GM20000 (cell line): ENCODE measurements at regions not wholly inside any gene's neighbourhood (a gene's known extent, or its start where the extent isn't known, plus 50 kb on each side); places are given as distances from the start of the nearest gene placed in this dataset.

Experiments
- DNase-seq: peaks from one replicate; pipeline ENCODE4 v3.0.0; 2012; ENCODE audit warnings: low spot score
- TF ChIP-seq, protein P1 (sequence below): IDR thresholded peaks from 2 replicates; pipeline ENCODE4 v1.5.1; 2012; ENCODE audit warnings: mild to moderate bottlenecking, control low read depth; ENCODE audit errors: extremely low read depth, missing control alignments

DNA sequence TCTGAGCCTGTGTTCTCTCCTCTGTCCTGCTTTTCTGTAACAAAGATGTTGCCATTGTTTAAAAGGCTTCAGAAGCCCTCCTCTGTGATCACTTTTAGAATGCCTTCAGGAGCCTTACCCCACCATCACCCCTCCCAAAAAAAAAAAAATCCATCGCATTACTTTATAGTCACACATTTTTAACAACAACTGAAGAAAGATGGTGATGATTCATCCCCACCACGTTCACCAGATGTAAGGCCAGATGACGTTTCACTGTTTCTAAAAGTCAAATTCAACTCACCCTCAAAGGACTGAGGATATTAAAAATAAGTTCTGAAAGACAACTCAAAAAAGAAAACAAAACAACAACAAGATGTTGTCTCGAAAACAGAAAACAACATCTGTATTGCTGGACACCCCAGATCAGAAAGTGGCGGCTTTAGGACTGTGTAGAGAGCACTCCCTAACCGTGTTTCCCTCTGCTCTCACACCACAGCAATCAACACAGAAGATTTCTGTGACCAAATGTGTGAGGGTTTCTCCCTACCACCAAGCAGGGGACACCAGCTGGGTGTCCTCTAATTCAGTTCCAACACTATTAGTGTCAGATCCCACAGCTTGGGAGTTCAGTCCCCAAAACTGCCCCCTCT, 61.9 kb upstream of the CREB1 start:
- TF ChIP-seq, protein P1, sequence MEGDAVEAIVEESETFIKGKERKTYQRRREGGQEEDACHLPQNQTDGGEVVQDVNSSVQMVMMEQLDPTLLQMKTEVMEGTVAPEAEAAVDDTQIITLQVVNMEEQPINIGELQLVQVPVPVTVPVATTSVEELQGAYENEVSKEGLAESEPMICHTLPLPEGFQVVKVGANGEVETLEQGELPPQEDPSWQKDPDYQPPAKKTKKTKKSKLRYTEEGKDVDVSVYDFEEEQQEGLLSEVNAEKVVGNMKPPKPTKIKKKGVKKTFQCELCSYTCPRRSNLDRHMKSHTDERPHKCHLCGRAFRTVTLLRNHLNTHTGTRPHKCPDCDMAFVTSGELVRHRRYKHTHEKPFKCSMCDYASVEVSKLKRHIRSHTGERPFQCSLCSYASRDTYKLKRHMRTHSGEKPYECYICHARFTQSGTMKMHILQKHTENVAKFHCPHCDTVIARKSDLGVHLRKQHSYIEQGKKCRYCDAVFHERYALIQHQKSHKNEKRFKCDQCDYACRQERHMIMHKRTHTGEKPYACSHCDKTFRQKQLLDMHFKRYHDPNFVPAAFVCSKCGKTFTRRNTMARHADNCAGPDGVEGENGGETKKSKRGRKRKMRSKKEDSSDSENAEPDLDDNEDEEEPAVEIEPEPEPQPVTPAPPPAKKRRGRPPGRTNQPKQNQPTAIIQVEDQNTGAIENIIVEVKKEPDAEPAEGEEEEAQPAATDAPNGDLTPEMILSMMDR, result no peak
- no peak for DNase-seq

DNA sequence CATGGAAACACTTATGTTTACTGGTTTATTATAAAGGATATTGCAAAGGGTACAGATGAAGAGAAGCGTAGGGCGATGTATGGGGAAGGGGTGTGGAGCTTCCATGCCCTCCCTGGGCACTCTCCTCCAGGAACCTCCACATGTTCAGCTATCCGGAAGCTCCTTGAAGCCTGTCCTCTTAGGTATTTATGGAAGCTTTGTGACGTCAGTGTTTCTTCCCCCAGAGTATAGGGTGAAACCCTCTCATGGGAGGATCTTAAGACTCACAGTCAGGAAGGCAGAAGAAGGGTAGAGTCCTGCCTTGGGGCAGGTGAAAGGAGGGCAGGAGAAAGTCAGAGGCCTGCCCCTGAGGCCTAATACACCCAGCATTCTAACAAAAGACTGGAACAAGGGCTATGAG, 61.3 kb upstream of the CREB1 start:
- no peak for DNase-seq
- TF ChIP-seq, protein P1, result no peak

GRCh38 chr2:207469451-207469850, 60.3 kb upstream of the CREB1 start:
- no peak for DNase-seq
- TF ChIP-seq, protein P1, result no peak

GRCh38 chr2:207469943-207470729, 59.6 kb upstream of the CREB1 start:
- DNase-seq, result no peak
- TF ChIP-seq, protein P1, result no peak

DNA sequence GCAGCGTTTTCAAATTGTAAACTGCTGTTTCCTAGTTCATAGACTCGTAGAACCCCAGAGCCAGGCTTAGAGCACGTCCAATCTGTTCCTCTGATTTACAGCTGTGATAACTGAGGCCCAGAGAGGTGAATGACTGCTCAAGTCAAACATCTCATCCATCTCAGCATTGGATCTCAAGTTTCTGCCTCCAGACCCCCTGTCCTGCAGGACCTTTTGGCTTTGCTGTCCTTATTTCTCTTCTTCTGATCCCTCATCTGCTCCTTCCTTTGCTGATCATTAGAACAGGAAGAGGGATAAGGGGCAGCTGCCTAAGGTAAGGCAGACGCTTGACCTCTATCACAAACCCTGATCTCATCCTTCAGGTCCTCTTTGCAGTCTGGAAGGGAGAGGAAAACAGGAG, 58.5 kb upstream of the CREB1 start:
- no peak for DNase-seq
- TF ChIP-seq, protein P1, result no peak

- no peak for DNase-seq
- TF ChIP-seq, protein P1, result no peak
These were observed 57.3 kb upstream of the CREB1 start for GRCh38 chr2:207472343-207473048.
